GM12875 (cell line): ENCODE measurements at regions not wholly inside any gene's neighbourhood (a gene's known extent, or its start where the extent isn't known, plus 50 kb on each side); places are given as distances from the start of the nearest gene placed in this dataset.
"Not testable (repeated sequence)": the region's sequence is repeated elsewhere in the genome, so short reads cannot be mapped to it uniquely, and the experiment has no call there.

ENCODE experiments used
- H3K4me3 ChIP-seq: one replicate; pipeline ENCODE4 v1.5.1; 2011; ENCODE audit warnings: low read depth, low read length, control low read depth
- TF ChIP-seq, protein P1 (sequence below): IDR thresholded peaks from 2 replicates; pipeline ENCODE4 v1.5.1; 2011; ENCODE audit warnings: low read depth, mild to moderate bottlenecking, control low read depth, inconsistent platforms, low read length, moderate library complexity, borderline replicate concordance; ENCODE audit not compliant: insufficient read depth

DNA sequence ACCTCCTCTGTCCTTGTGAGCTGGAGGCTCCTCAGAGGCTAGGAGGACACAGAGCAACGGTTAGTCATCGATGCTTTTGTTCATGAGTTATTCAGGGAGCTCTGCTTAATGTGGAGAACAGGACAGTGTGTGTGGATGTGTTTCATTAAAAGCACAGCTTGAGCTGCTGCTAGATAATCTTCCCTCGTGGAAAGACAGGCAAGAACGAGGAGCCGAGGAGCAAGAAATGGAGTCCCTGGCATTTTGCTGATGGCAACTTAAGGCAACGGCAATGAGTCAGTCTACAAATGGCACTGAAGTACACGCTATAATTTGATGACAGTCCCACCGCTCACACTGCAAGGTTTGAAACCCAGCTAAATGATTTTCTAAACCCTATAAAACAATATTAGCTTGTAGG lies 106.2 kb downstream of the IGLL1 start:
- H3K4me3 ChIP-seq, result no peak overlapping the region
- TF ChIP-seq, protein P1, sequence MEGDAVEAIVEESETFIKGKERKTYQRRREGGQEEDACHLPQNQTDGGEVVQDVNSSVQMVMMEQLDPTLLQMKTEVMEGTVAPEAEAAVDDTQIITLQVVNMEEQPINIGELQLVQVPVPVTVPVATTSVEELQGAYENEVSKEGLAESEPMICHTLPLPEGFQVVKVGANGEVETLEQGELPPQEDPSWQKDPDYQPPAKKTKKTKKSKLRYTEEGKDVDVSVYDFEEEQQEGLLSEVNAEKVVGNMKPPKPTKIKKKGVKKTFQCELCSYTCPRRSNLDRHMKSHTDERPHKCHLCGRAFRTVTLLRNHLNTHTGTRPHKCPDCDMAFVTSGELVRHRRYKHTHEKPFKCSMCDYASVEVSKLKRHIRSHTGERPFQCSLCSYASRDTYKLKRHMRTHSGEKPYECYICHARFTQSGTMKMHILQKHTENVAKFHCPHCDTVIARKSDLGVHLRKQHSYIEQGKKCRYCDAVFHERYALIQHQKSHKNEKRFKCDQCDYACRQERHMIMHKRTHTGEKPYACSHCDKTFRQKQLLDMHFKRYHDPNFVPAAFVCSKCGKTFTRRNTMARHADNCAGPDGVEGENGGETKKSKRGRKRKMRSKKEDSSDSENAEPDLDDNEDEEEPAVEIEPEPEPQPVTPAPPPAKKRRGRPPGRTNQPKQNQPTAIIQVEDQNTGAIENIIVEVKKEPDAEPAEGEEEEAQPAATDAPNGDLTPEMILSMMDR, result no peak

DNA sequence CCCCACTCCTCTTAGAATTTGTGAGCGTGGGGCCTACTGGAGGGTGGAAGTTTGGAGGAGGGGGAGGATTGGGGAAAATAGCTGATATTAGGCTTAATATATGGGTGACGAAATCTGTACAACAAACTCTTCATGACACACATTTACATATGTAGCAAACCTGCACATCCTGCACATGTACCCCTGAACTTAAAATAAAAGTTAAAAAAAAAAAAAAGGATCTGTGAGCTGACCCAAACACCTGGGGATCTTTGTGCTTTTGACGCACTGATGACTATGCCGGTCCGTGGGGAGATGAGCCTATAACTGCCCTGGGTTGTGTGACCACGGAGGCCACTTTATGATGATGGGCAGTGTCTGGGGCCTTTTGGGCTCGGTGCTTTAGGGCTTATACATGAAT lies 107.7 kb downstream of the IGLL1 start:
- not testable (repeated sequence) for H3K4me3 ChIP-seq

DNA sequence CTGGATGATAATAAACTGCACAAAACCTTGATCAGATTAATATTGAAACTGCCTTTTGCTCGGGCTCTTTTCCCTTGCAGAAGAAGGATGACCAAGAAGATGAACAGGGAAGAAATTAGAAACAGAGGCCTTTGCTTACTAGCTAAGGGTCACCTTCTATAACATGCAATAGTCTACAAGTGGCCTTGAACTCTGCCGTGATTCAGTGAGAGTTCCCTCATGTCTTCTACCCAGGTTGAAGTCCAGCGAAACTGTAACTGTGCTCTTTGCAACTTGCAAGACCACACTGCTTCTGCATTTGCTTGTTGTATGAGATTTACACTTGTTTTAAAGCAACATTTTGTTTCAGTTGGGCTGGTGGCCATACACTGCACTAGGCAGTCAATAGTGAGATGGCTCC lies 108.4 kb downstream of the IGLL1 start:
- TF ChIP-seq, protein P1, result no peak
- H3K4me3 ChIP-seq, result no peak overlapping the region

DNA sequence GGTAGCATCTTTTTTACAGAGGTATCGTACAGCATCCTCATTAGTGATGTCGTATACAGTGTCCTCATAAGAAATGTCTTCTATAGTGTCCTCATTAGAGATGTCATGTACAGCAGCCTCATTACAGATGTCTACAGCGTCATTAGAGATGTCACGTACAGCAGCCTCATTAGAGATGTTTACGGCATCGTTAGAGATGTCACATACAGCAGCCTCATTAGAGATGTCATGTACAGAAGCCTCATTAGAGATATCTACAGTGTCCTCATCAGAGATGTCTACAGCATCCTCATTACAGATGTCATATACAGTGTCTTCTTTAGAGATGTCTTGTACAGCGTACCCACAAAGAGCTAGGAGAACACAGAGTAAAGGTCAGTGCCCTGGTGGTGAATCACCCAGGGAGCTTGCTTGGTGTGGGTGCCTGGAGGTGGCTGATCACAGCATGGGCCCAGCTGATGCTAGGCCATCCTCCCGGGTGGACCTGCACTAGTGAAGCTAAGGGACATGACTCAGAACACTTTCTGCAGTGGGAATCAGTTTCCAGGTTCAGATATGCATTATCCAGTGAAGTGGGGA lies 109.2 kb downstream of the IGLL1 start:
- H3K4me3 ChIP-seq, result no peak overlapping the region
- TF ChIP-seq, protein P1, result no peak

DNA sequence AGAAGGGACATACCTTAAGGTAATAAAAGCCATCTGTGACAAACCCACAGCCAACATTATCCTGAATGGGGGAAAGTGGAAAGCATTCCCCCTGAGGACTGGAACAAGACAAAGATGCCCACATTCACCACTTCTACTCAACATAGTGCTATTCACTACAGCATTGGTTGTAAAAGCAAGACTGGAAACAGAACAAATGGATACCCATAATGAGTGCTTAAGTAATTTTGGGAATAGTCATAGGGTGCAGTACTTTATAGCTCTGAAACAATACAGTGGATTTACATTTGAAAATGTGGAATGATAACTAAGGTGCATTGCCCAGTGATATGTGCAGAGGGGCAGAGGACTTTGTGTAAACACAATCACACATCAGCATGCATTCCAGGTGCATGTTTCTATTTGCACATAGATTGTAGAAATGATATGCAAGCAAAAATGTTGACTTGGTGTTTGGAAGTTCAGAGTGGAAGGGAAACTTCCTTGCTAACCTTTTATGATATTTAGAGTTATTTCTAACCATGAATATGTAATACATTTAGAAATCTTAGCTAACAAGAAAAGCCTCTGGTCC lies 112.3 kb downstream of the IGLL1 start:
- TF ChIP-seq, protein P1, result no peak
- no peak overlapping the region for H3K4me3 ChIP-seq

DNA sequence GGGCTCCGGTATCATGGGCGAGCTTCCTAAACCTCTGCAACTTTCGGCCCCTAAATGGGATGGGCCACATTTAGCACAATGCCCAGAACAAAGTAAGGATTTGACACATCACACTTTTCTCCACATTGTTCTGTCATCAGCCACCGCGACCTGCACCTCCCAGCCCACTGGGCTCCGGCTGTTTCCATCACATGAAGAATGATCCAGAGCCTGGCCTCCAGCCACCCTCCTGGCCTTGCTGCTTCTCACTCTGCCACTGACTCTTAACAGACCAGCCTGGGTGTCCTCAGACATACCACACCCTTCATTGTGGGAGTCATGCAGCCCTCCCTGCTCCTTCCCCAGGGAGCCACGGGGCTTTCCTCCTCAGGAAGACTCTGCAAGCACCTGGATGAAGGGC lies 113.7 kb downstream of the IGLL1 start:
- H3K4me3 ChIP-seq, result no peak overlapping the region
- TF ChIP-seq, protein P1, result no peak

DNA sequence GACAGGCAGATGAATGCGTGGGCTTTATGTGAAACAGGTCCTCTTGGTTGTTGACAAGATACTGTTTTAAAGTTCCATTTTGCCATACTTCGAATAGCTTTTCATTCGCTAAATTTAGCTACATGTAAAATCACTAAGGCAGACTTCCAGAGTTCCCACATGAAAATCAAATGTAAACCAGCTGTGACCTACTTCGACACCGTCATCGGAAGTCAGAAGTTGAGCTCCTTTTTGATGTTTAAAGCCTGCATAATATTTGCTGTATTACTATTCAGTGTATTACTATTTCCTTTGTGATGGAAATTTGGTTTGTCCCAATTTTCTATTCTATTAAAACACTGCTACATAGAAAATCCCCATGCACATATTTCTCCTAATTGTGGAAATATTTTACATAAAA lies 115.3 kb downstream of the IGLL1 start:
- H3K4me3 ChIP-seq, result not testable (repeated sequence)

DNA sequence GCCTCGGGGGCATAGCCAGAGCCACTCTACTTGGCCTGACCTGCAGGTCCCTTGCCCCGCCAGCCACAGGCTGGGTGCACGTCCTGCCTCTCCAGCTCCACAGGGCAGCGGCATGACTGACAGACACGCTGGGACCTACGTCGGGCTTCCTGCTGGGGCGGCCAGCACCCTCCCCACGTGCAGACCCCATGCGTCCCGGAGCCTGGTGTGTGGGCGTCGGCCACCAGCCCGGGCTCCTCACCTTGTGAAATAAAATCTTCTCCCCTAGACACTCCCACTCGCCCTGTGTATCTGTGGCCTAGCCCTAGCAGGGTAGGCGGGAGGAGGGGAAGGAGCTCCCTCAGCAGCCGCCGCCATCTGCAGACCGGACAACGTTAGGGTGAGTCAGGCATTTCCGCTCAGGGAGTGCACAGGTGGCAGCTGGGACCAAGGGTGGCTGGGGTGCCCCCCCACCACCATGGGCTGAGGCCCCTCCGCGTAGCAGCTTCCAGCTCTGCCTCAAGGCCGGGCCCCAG lies 119.5 kb downstream of the IGLL1 start:
- not testable (repeated sequence) for H3K4me3 ChIP-seq

DNA sequence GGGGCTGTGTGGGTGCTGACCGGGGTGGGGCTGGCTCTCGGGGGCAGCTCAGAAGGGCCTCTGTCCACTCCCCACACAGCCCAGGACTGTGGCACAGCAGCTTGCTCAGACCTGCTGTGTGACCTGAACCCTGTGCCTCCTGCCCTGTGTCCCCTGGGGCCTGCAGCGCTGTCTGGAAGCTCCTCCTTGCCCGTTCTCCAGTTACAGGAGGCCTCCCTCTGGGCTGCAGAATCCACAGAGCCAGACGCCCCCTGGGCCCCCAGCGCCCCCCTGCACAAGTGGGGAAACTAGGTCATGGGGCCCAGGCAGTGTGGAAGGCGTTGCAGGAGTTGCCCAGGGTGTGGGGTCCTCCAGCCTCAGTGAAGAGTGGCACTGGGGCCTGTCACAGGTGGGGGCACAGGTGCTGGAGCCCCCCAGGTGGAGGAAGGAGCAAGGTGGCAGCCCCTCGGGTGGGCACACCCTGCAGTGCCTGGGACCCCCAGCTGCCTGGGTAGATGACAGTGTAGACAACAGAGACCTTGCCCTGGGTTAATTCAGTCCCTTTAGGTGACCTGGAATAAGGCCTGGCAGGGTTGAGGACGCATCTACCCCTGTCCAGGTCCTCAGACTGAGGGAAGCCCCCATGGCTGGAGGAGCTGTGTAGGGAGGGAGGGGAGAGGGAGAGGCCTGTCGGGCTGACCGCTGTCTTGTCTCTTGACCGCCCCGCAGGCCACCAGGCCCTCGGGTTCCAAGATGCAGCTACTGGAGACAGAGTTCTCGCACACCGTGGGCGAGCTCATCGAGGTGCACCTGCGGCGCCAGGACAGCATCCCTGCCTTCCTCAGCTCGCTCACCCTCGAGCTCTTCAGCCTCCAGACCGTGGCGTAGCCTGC lies 120.2 kb downstream of the IGLL1 start:
- H3K4me3 ChIP-seq, result not testable (repeated sequence)
